SKM-1 treated with dmso at 0.1 percent for 144 hours (cell line): ENCODE measurements at regions not wholly inside any gene's neighbourhood (a gene's known extent, or its start where the extent isn't known, plus 50 kb on each side); places are given as distances from the start of the nearest gene placed in this dataset.
"Not testable (repeated sequence)": the region's sequence is repeated elsewhere in the genome, so short reads cannot be mapped to it uniquely, and the experiment has no call there.

Experiments used
- DNase-seq: peaks from one replicate; lab custom pipeline; 2025; ENCODE audit not compliant: unreplicated experiment; lab: John Stamatoyannopoulos, UW

- not testable (repeated sequence) for DNase-seq
Measured at GRCh38 chr6:169856442-169857342, 105.3 kb downstream of the ERMARD start.

GRCh38 chr6:169854813-169855212, 103.4 kb downstream of the ERMARD start:
- DNase-seq, result no peak

- no peak for DNase-seq
Measured at GRCh38 chr6:169854083-169854725, 102.8 kb downstream of the ERMARD start.

GRCh38 chr6:169853196-169854082, 102.0 kb downstream of the ERMARD start:
- no peak for DNase-seq

GRCh38 chr6:169852504-169853195, 101.2 kb downstream of the ERMARD start:
- no peak for DNase-seq

- no peak for DNase-seq
Measured at GRCh38 chr6:169851641-169852503, 100.5 kb downstream of the ERMARD start.

- no peak for DNase-seq
Measured at GRCh38 chr6:169850746-169851145, 99.3 kb downstream of the ERMARD start.

- no peak for DNase-seq
Measured at GRCh38 chr6:169850154-169850553, 98.7 kb downstream of the ERMARD start.

GRCh38 chr6:169849396-169849795, 98.0 kb downstream of the ERMARD start:
- no peak for DNase-seq

- no peak for DNase-seq
Measured at GRCh38 chr6:169848946-169849345, 97.5 kb downstream of the ERMARD start.

- no peak for DNase-seq
Measured at GRCh38 chr6:169847901-169848311, 96.5 kb downstream of the ERMARD start.

GRCh38 chr6:169847141-169847674, 95.8 kb downstream of the ERMARD start:
- DNase-seq, result no peak

- no peak for DNase-seq
Measured at GRCh38 chr6:169846286-169847056, 95.0 kb downstream of the ERMARD start.

GRCh38 chr6:169845426-169846285, 94.2 kb downstream of the ERMARD start:
- no peak for DNase-seq

- DNase-seq, result no peak
Measured at GRCh38 chr6:169844946-169845345, 93.5 kb downstream of the ERMARD start.

GRCh38 chr6:169843991-169844390, 92.6 kb downstream of the ERMARD start:
- no peak for DNase-seq

- no peak for DNase-seq
Measured at GRCh38 chr6:169843110-169843509, 91.7 kb downstream of the ERMARD start.
